ENCODE measurements at regions not wholly inside any gene's neighbourhood (a gene's known extent, or its start where the extent isn't known, plus 50 kb on each side); places are given as distances from the start of the nearest gene placed in this dataset.

GRCh38 chr2:59068255-59068654 lies 827.1 kb upstream of the FANCL start:
- H3K9me3 ChIP-seq = no peaks in the 10 kb centered on the region
- ATAC-seq (no peak), DNase-seq (no peak)
- no peaks in the 10 kb centered on the region for H3K36me3 ChIP-seq (replicated peaks in 1 of 2; ENCODE audit: insufficient read depth in 1 of 2, low read depth in 2 of 2)
- no peaks in the 10 kb centered on the region for H3K27me3 ChIP-seq
- intact Hi-C loops (cut with DNase I) = no loop called here
- TF ChIP-seq POLR2A (IDR thresholded peaks at IDR 0.05) = no peak
- no peak for TF ChIP-seq CTCF (IDR thresholded peaks at IDR 0.05)
- no peak overlapping the region for H3K27ac ChIP-seq
- no peaks in the 10 kb centered on the region for H3K4me1 ChIP-seq
- no peak overlapping the region for H3K4me3 ChIP-seq
- WGBS, 2 donors = 19 to 25% methylated on average over 2 of the region's 2 CpGs

- intact Hi-C loops (cut with DNase I) = no loop called here
- Histone ChIP-seq H3K4me1 (no peaks in the 10 kb centered on the region), H3K9me3 (no peaks in the 10 kb centered on the region), H3K4me3 (no peak overlapping the region), H3K27me3 (peaks cover 0 to 2% of the 10 kb centered on the region in 2 donors), H3K36me3 (replicated peaks in 1 of 2; ENCODE audit: insufficient read depth in 1 of 2, low read depth in 2 of 2) (no peaks in the 10 kb centered on the region), H3K27ac (no peak overlapping the region)
- DNase-seq (no peak), ATAC-seq (no peak)
- TF ChIP-seq POLR2A (IDR thresholded peaks at IDR 0.05) (no peak), CTCF (IDR thresholded peaks at IDR 0.05) (no peak)
- 86 to 87% methylated on average over 18 to 56 of the region's 56 CpGs for WGBS, 2 donors
These were observed 825.8 kb upstream of the FANCL start for GRCh38 chr2:59066787-59067399.

GRCh38 chr2:59047373-59047995 lies 806.4 kb upstream of the FANCL start:
- no peaks in the 10 kb centered on the region for H3K27me3 ChIP-seq
- TF ChIP-seq POLR2A (IDR thresholded peaks at IDR 0.05) (no peak), CTCF (IDR thresholded peaks at IDR 0.05) (no peak)
- no peaks in the 10 kb centered on the region for H3K4me1 ChIP-seq
- H3K27ac ChIP-seq = no peak overlapping the region
- no peaks in the 10 kb centered on the region for H3K36me3 ChIP-seq (replicated peaks in 1 of 2; ENCODE audit: insufficient read depth in 1 of 2, low read depth in 2 of 2)
- H3K4me3 ChIP-seq = no peak overlapping the region
- DNase-seq (no peak), ATAC-seq (no peak)
- intact Hi-C loops (cut with DNase I) = no loop called here
- H3K9me3 ChIP-seq = no peaks in the 10 kb centered on the region
- WGBS, 2 donors = 58 to 71% methylated on average over 4 of the region's 4 CpGs

- H3K4me3 ChIP-seq = no peak overlapping the region
- H3K27ac ChIP-seq = no peak overlapping the region
- TF ChIP-seq POLR2A (IDR thresholded peaks at IDR 0.05) (no peak), CTCF (IDR thresholded peaks at IDR 0.05) (no peak)
- ATAC-seq = no peak
- intact Hi-C loops (cut with DNase I) = no loop called here
- H3K4me1 ChIP-seq = no peaks in the 10 kb centered on the region
- H3K9me3 ChIP-seq = no peaks in the 10 kb centered on the region
- 80% methylated on average over 17 of the region's 17 CpGs for WGBS, 2 donors
- H3K36me3 ChIP-seq (replicated peaks in 1 of 2; ENCODE audit: insufficient read depth in 1 of 2, low read depth in 2 of 2) = no peaks in the 10 kb centered on the region
- no peak for DNase-seq
- H3K27me3 ChIP-seq = no peaks in the 10 kb centered on the region
These were observed 805.6 kb upstream of the FANCL start for GRCh38 chr2:59046401-59047372.
